HG03565 (cell line): ENCODE measurements at regions not wholly inside any gene's neighbourhood (a gene's known extent, or its start where the extent isn't known, plus 50 kb on each side); places are given as distances from the start of the nearest gene placed in this dataset.

Experiments
- ATAC-seq: cut with Tn5 transposase; IDR thresholded peaks from one replicate; pipeline ENCODE4 v1.9.1; 2021; ENCODE audit warnings: mild to moderate bottlenecking, moderate library complexity; ENCODE audit not compliant: unreplicated experiment

DNA sequence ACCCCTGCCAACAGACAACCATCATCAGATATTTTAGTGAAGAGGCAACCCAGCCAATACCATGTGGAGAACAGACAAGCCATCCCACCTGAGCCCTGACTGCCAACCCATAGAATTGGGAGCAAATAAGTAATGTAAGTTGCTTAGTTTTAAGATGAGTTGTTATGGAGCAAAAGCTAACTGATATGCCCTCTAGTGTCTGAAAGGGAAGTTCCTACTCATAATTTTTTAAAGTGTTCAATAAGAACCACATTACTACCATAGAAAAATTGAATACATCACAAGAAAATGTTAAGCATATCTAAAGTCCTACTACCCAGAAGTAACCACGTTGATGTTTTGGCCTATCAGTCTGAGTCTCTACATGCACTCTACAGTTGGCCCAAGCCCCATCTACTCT, 50.8 kb upstream of the SLC36A4 start:
- ATAC-seq = no peak

DNA sequence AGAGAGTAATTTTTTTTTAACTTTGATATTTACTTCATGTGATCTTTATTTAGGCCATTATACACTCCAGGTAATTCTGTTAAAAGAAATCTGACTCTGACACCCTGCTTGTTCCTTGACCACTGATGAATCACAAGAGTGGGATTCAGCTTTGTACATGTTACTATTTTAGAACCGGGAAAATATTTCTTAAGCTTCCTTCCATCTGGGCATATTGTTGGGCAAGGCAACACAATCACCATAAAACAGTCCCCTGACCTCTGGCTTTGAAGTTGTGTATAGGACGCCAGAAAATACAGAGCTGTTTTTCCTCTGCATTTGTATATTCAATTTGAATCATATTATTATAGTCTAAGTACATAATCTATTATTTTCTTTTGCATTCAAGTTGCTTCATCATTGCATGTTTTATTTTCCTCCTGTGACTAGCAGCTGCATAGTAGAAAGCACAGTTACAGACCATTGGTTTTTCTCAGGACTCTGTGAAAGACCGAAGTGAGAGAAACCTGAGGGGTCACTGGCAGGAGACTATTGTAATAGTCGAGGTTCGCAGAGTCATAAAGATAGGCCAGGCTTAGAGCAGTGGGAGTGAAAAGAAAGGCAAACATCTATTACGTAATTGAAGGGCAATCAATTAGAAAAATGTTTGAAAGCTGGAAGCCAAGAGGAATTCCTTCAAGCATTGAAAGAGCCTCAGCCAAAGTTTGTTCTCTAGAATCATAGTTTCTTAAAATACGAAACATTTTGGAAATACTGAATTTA, 51.8 kb upstream of the SLC36A4 start:
- ATAC-seq = no peak

DNA sequence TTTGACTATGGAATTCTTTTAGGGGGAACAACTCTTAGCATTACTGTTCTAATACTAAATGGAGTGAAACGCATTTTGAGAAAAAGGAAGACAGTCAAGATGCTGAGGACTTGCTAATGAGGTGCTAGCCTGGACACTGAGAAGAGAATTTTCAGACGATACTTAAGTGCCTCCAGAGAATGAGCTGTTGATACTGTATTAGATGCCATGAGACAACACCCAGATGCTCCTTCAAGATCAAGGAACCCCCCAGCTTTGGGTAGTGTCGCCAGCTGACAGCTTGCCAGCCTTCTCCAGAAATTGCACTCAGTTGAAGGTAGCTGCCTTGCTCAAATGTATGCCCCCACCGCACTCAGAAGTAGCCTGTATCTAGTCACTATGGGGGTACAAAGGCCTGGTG, 52.5 kb upstream of the SLC36A4 start:
- no peak for ATAC-seq

DNA sequence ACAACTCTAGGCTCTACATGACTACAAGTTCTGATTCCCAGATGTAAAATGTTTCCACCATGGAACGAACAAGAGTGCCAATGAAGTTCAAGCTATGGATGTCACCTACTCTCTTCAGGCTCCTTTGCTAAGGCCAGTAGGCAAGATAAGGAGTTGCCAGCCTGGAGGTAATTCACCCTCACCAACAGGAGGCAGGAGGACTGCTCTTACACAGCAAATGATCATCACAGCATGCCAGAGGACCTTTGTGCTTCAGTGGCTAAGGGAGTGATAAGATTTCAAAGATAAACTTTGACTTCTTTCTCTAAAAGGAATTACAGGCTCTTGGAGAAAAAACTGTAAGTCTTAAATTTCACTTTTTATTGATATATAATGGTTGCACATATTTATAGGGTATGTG, 54.1 kb upstream of the SLC36A4 start:
- ATAC-seq = no peak

DNA sequence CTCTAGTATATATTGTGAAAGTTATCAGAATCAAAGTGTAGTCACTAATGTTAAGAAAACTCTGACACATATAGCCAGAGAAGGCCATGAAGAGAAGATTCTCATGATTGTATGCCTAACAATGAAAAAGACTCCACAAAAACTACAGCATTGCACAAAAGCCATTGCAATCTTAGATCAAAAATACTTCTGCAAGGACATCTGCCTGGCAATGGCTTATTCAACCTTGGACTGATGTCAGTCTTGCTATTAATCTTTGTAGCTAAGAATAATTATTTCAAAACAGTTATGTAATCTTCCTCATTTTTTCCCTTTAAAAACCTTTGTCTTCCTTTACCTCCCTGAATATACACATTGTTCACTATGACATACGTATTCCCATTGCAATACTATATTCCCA, 55.3 kb upstream of the SLC36A4 start:
- ATAC-seq = no peak

DNA sequence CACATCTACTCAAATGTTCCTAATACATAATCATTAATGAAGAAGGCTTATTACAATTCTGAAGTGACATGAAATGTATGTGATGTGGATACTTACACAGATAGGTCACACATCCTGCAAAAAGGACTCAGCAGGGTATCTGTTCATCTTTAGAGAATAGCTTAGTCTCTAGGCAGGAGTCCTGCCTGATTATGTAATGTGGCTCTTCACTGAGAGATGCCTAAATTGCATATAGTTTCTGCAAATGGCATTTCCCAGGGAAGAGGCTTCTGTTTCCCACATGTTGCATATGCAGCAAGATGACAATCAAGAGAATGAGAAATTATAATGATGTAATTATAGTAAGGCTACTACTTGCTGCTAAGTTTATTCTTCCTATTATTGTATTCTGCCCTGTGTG, 58.8 kb upstream of the SLC36A4 start:
- ATAC-seq = no peak

DNA sequence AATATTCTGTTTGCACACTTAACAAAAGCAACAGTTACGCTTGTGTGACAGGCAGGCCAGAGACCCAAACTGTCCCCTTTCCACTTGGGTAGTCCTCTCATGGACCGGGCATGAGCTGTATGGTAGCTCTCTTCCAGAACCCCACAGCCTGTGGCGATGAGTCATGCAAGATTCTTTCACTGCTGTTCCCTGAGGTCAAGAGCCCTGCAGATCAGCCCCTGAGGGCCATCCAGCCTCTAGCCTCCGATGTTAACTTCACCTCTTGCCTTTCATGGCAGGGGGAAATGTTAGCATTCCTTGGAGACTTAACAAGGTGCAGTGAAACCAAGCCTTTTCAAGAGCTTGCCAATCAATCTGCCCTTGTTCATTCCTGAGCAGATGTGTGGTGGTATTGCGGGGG, 63.2 kb upstream of the DEUP1 start:
- no peak for ATAC-seq

DNA sequence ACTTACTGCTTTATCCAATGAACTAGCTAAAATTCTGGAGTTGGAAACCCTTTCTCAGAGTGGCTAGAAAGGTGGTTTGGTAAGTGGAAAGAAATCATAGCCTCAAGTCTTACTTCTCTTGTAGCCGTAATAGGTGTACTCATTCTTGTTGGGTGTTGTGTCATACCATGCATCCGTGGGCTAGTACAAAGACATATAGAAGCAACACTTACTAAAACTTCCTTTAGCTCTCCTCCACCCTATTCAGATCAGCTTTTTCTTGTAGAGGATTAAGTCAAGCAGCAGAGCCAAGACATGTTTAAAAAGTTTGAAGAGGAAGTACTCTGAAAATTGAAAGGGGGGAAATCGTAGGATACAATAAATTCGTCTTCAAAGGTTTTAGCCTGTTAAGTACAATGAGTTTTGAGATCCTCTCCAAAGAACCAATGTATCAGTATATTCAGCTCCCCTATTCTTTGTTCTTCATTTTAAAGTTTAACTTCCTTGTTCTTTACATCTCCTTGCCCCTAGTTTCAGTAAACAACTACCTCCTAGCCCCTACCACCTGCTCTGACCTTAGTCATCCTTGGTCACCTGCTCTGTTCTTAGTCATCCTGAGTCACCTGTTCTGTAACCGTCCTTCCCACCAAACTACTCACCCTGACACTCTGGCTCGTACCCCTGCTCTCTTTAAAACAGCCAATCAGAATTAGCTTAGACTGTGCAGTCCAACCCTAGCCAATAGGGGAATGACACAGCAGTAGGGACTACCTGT, 62.1 kb upstream of the DEUP1 start:
- ATAC-seq = no peak

DNA sequence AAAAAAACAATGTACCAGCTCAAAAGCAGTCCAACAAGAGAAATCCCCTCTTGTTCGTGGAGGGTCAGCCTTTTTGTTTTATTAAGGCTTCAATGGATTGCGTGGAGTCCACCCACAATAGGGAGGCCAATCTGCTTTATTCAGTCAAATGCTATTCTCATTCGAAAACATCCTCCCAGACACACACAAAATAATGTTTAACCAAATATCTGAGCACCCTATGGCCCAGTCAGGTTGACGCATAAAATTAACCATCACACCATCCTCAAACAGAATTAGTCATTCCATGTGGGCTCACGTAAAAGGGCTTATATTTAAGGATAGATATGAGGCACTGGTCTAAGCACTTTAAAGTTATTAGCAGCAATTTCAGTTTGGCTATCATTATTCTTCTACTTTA, 58.9 kb upstream of the DEUP1 start:
- ATAC-seq = no peak

DNA sequence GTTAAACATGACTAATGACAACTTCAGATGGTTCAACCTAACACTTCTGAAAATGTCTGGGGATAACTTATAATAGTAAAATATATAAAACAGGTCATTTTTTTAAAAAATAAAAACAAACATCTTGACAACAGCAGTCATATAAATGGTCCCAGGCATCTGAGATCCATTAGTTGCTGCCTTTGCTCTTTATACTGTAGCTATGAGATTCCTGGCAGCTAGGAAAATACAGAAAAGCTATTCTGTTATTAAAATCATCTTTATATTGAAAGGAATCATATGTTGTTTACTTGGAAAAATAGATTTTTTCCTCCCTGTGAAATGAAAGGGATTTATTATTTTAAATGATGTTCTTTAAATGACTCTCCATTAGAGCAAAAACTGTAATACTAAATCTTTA, 55.7 kb upstream of the DEUP1 start:
- ATAC-seq = no peak

DNA sequence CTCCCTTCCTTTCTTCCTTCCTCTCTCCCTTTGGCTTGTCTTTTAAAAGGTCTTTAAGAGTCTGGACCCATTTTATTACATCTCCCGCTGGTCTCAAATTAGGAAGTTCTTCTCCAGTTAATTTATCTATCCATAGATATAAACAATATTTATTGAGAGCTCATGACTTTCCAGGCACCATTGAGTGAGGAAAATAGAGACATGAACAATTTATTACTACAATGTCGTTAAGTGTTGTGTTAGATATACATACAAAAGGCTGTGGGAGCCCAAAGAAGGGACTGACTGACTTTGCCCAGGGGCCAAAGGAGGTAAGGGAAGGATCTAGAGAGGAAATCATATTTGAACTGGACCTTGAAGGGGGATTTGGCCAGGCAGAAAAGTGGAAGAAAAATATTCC, 51.6 kb upstream of the DEUP1 start:
- no peak for ATAC-seq

DNA sequence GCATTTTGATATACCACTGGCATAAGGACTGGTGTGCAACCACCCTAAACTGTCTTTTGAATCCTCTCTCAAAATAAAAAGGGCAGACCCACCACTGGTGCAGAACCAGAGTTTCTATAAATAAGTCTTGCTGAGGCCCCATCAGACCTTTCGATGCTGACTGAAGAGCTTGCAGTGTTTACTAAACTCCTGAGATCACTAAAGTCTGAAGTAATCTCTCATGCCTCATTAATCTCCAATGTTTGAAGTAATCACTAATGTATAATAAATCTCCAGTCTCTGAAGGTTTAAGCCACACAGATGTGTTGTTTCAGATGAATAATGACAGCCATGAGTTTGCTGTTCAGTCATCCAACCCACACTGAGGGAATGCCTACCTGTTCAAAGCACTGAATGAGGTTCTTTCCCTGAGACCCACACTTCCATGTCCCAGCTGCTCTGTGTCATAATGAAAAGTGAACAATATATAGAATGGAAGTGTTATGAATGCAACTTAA, 50.6 kb upstream of the DEUP1 start:
- ATAC-seq = peak; percentile 87
